ENCODE measurements at regions not wholly inside any gene's neighbourhood (a gene's known extent, or its start where the extent isn't known, plus 50 kb on each side); places are given as distances from the start of the nearest gene placed in this dataset.

DNA sequence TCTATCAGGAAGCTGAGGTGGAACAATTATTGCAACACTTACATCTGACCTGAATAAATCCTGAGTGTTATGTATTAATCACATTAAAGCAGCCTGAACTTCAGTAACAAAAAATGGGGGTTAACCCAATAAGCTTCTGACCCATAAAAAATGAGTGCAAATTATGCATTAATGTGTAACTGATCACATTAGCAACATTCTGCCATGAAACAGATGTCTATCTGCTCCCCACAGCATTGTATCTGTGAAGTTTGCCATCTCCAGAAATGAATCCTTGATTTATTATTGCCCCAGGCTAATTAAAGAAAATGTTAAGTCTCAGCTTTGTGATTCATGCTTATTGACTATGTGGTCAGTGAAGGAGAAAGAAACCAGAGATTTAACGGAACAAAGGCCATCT lies 304.9 kb downstream of the PCDH20 start:
- TF ChIP-seq CHD2 (IDR thresholded peaks at IDR 0.05; ENCODE audit: borderline replicate concordance, low read depth, low read length) (no peak), FOXM1 (IDR thresholded peaks at IDR 0.05; ENCODE audit: low read depth, low read length) (no peak), EP300 (IDR thresholded peaks at IDR 0.05; ENCODE audit: borderline replicate concordance in 1 of 2, control insufficient read depth in 1 of 2, low read depth in 2 of 2, low read length in 2 of 2) (no peak), POLR2A (IDR thresholded peaks at IDR 0.05; ENCODE audit: low read depth, low read length) (no peak), HCFC1 (IDR thresholded peaks at IDR 0.05; ENCODE audit: low read length) (no peak), SIN3A (IDR thresholded peaks at IDR 0.05; ENCODE audit: low read depth, low read length) (no peak)
- TF ChIP-seq, protein P1, sequence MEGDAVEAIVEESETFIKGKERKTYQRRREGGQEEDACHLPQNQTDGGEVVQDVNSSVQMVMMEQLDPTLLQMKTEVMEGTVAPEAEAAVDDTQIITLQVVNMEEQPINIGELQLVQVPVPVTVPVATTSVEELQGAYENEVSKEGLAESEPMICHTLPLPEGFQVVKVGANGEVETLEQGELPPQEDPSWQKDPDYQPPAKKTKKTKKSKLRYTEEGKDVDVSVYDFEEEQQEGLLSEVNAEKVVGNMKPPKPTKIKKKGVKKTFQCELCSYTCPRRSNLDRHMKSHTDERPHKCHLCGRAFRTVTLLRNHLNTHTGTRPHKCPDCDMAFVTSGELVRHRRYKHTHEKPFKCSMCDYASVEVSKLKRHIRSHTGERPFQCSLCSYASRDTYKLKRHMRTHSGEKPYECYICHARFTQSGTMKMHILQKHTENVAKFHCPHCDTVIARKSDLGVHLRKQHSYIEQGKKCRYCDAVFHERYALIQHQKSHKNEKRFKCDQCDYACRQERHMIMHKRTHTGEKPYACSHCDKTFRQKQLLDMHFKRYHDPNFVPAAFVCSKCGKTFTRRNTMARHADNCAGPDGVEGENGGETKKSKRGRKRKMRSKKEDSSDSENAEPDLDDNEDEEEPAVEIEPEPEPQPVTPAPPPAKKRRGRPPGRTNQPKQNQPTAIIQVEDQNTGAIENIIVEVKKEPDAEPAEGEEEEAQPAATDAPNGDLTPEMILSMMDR (IDR thresholded peaks at IDR 0.05 in 2 of 3, conservative IDR thresholded peaks at IDR 0.05 in 1 of 3; ENCODE audit: control insufficient read depth in 2 of 3, extremely low read depth in 1 of 3, insufficient read depth in 1 of 3, low read depth in 3 of 3, low read length in 3 of 3): no peak

Data from GM12878 (cell line).